Activated CD4-positive, CD25-positive, alpha-beta regulatory T cell (primary cell): ENCODE measurements at regions not wholly inside any gene's neighbourhood (a gene's known extent, or its start where the extent isn't known, plus 50 kb on each side); places are given as distances from the start of the nearest gene placed in this dataset.

Experiments used
- DNase-seq, 4 experiments: peaks; one replicate each; lab custom pipeline; 2025; lab: John Stamatoyannopoulos, UW

DNA sequence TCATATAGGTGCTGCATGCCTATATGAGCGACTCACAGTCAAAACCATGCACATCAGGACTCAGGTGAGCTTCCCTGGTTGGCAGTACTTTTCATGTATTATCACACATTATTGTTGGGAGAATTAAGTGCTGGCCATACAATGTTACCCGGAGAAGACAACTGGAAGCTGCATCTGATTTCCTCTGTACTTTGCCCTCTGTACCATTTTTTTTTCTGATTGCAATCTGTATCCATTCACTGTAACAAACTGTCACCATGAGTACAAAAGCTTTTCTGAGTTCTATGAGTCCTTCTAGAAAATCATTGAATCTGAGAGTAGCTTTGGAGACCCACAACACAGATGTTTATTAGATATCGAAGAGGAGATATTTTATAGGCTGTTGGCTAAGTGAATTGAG, 651.0 kb downstream of the NR2F1-AS1 start:
- no peak for DNase-seq

DNA sequence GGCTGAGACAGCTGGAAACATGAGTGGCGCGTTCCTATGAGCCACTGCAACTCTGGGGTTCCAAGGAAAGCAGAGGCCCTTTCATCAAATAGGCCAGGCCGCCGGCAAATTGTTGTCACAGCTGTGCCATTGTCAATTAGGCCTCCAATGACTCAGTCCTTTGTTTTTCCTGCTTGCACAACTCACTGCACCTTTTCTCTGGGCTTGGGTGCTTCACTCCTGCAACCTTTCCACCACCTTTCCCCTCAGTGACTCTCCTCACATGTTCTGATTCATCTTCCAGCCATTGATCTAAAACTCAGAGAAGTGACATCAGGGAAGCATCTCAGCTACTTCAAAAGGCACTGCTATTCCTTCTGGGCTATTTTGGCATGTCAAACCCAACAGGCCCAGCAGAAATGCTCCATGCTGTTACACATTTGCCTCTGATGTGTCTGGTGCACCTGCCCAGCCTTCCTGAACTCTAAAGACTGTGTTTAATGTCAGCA, 653.7 kb downstream of the NR2F1-AS1 start:
- no peak for DNase-seq

DNA sequence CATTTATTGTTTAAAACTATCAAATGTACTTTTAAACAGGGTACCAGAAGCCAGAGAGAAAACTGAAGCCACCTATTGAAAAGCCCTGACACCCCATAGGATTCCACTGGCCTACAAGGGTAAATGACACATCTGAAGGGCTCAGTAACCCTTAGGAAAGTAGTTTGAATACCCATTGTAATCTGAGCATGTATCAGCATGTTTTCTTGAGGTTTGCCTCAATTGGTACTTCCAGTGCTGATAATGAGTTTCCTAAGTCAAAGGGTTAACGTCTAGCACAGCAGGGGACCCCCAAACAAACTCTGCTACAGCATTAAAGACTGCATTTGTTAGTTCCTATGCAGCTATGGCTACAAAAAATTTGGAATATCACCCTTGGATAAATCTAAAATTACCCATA, 657.1 kb downstream of the NR2F1-AS1 start:
- DNase-seq, result no peak

DNA sequence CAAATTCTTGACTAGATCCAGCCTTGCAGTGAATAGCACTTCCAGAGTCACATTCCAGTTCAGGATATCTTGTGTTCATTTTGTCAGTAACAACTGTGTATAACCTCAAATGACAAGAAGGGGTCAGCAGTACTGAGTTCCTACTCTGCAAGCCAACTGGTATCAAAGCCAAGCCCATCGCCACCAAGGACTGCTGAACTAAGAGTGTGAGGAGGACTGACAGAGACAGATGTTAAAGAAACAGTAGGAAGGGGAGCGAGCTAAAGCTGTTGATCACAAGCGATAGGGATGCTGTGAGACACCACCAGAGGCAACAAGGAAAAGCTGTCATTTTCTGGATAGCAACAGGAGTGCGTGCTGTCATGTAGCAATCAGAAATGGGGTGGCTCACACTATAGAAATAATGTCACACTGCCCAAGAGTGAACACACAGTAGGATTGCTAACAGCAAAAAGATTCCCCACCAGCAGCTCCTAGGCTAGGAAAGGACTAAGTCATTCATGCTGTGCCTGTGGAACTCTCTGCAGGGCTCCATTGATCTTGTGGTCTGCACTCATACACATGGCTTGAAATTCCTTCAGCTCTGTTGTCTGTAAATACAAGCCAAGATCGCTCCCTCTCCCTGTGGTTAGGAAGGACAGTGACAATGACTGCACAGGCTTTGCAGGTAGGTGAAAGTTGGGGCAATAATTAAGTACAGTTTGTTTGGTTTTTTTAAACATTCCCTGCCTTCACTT, 658.6 kb downstream of the NR2F1-AS1 start:
- DNase-seq, result no peak

DNA sequence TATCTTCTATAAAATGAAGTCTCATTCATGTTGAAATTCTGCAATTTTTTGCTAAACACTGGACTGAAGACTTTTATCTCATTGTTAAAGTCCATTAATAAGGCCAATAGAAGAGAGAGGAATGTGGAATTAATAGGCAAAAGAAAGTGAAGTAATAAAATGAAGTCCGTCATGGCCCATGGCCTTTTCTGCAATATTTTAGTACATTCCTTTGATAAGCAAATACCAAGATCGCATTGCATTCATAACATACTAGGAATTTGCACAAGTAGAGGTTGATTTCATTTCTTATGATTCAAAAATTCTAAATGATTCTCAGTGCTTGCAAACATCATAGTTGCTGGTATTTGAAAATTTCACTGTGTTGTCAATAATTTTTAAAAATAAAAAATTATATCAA, 664.0 kb downstream of the NR2F1-AS1 start:
- no peak for DNase-seq

DNA sequence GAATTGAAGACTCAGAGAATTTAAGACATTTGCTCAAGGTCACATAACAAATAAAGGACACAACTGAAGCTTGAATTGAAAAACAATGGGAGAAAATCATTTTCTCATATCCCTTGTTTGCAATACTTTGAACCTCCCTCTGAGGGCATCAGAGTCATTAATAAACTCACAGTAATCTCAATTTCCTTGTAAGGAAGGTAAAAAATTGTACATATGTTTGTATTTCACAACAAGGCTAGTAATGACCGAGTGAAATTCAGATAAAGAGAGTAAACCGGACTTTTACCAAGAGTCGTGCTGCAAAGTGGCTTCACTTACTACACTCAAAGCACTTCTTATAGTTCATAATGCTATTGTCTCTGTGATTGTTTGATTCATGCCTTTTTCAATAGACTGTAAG, 665.0 kb downstream of the NR2F1-AS1 start:
- no peak for DNase-seq

DNA sequence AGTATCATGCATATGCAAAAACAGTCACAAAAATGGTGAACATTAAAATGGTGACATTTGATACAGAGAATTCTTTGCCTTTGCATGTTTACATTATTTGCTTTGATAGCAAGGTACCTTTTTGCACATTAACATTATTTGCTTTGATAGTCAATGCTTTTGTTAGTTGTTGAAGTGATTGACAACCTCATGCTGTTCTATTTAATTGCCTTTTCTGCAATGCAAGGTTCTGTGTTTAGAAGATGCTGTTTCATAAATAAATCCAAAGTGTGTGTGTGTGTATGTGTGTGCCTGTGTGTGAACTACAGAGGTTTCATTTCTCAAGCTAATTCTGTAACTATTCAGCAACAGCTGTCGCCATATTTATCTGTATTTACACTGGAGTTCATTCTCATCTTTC, 668.7 kb downstream of the NR2F1-AS1 start:
- DNase-seq, result no peak

DNA sequence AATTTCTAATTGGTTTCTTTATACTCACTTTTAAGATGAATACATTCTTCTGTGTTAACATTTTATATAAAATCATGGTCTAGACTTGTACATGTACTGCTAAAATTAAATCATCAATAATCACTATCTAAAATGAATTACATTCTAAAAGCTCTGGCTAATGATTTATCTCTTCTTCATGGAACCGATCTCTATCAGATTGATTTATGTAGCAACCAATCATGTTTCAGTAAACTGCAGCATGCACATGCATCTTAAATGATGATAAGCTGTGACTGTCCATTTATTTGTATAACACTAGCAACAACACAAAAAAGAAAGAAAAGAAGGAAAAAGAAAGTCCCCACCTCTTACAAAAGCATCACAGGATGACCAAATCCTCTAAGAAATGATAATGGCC, 669.2 kb downstream of the NR2F1-AS1 start:
- no peak for DNase-seq

DNA sequence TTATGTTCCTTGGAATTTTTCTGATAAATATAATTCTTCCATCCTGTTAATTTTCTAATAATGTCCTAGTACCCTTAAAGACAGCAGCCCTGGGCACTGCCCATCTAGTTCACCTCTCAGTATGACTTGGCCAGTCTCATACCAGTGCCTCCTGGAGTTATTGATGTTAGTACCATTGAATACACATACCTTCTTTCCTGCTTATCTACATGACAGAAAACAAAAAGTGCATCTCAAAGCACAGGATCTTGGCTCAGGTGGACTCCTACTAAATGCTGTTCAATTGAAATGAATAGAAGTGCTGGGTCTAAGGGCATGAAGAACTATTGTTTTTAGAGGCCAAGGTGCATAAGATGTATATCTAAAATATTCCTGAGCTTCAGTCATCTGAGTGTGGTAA, 669.7 kb downstream of the NR2F1-AS1 start:
- no peak for DNase-seq

DNA sequence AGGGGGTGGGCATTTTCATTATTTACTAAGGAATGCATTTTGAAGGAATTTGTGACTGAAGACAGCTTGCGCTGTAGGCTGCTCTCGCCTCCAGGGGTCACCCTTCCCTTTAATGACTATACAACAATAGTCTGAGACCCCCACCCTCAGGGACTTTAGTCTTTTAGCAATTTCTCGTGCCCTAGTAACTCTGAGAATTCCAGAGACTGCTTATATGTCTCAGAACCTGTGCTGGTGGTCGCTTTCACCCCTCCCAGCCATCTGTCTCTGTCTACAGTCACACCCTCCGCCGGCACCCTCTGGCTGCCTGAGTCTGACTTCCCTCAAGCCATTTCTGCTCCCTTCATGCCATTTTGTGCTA, 671.4 kb downstream of the NR2F1-AS1 start:
- DNase-seq, result no peak

DNA sequence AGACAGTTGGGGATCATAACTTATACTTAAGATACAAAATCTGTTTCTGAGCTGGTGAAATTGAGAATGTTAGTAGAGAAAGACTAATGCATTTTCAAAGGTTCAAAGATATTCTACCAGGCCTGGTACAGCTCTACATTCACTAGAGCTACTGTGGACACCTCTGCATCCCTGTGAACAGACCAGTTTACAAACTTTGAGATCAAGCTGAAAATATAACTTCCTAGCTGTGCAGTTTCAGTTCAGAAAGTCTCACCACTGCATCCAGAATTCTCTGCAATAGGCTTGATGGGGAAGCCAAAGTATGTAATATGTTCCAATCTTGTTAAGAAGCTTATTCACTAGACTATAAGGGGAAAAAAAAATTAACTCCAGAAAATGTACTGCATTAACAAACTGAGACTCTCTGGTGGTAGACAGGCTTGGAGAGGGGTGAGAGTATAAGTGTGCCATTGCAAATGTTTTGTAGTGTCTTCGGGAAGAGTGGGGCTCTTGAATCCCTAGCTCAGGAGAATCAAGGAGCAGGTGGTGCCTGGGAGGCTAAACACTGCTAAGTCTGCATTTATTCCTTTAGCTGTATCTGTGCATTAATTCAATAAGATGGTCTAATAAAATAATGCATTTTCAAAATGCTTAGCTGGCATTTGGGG, 671.9 kb downstream of the NR2F1-AS1 start:
- no peak for DNase-seq

DNA sequence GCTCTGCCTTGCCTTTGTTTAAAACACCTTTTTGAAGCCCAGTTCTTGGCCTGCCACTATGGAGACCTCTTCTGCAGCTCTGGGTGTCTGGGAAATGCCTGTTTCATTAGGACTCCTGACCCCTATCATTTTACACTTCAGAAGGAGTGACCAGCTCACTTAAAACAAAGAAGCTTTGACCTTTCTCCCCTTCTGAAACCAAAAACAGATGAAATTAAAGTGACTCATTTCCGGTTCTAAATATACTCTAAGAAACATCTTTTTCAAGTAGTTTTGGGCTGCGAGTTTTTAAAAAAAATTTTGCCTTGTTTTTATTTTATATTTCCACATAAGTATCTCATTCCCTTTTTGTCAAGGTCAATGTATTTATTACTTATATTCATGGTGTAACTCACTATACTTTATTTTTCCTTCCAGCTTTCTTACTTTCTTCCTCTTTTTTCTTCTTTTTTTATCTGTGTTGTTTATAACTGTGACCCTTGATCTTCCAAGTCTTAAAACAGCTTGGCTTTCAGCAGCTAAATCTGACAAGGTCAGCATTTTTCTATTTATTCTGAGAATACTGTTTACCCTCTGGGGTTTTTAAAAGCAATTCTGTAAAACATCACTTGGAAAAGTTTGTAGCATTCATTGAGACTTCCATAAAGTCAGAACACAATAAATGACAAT, 672.9 kb downstream of the NR2F1-AS1 start:
- no peak for DNase-seq

DNA sequence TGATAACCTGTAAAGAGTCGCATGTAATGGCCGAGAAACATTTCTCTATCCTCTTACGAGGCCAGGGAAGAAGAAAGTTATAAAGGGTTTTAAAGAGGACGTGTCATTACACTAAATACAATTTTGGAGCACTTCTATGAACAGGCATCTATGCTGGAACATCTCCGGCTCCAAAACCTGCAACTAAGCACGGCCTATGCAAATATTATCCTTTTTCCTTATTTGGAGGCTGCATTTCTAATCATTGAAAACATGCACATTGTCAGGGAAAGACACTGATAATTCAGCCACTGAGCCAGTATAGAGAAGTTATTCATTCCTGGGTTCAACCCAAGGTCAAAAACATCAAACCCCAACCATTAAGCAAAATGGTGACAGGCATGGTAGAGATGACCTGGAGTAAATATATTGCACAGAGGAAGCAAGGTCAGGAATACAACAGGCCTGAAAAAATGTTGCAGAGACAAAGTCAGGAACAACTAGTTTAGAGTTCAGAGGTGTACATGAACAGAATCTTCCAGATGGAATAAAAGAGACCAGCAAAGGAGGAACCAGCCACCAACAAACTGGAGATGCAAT, 674.1 kb downstream of the NR2F1-AS1 start:
- DNase-seq, result no peak

DNA sequence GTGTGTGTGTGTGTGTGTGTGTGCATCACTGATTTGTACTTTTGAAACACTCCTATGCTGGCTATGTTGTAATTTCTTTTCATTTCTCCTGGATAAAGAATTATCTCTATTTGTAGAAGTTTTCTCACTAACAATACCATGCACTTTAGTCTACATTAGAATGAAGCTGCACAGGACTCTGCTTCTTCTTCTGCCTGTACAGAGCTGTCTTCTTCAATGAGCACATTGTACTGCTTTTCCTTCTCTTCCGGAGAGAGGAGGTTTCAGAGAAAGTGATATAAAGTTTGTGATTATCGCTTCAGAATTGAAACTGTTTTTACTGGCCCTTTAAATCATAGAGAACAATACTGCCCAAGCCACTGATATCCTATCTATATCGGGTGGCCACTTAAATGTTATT, 677.0 kb downstream of the NR2F1-AS1 start:
- DNase-seq, result no peak

DNA sequence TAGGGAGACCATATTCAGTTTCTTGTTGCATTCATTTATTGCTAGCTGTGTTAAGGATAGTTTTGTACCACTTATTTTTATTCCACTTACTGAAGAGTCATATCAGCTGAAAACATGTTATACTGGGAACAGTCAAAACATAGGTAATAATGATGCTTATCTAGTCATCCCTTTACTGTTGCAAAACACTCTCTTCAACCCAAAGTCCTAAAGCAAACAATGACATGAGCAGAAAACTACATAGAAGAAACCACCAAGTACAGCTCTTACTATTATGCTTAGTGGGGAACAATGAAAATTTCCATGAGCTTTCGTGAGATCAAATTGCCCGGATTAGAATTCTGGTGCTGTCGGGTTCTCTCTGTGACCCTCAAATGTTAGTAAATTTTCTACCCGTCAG, 681.4 kb downstream of the NR2F1-AS1 start:
- no peak for DNase-seq

DNA sequence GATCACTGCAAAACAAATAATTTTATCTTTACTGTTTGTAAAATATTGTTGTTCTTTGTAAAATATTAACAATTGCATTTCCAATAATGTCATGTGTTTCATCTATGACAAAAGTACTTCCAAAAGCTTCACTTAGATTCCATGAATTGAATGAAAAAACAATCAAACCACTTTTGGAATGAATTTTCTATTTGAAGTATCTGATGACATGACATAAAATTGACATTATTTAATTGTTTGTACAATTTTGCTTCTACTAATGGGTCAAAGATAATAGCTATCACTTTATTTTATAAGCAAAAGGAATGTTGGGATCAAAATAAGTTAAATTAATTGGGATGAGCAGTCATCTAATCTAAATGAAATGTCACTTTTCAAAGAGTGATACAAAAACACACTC, 684.3 kb downstream of the NR2F1-AS1 start:
- no peak for DNase-seq

DNA sequence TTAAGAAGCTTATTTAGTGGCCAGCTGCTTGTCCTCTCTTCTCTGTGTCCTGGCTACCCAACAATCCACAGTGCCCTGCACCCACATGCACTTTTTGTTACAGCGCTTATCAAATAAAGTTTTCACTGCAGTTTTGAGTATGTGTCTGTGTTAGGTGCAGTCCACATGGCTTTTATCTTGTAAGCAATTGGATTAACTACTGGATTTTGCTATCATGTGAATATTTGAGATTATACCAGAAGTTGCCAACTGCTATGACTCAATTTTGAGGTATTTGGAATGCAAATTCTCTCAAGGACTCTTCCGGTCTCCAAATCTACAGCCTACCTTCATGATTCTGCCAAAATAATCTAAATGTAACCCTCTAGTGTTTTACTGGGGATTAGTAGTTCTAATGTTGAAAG, 690.2 kb downstream of the NR2F1-AS1 start:
- DNase-seq, result no peak

DNA sequence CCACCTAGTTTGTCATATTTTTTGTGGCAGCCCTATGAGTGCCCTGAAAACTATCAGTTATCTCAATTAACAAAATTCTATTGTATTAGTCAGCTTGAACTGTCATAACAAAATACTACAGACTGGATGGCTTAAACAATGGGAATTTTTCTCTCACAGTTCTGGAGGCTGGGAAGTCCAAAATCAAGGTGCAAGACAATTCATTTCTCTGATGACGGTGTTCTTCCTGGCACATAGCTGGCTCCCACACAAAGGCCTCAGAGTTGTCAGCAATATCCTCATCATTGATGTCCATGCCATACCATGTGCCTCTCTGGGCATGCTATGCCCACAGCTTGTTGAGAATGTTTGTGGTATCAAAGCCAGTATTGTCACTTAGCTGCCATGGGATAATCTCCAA, 691.9 kb downstream of the NR2F1-AS1 start:
- no peak for DNase-seq

DNA sequence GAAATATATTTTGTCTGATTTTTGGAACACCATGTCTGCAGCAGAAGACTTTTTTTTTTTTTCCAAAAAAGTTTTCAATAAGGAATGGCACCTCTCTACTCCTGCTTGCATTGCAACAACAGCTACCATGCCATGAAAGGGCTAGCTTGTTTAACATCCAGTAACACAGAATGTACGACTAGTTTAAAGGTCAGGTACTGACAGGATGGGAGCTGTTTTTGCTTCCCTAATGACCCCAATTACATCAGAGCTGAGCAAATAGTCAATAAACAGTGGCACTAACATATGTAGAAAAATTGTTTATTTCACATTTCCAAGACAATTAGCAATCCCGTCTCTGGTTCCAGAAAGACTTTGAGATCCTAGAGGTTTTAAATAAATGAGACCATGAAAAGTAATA, 693.8 kb downstream of the NR2F1-AS1 start:
- DNase-seq, result no peak

DNA sequence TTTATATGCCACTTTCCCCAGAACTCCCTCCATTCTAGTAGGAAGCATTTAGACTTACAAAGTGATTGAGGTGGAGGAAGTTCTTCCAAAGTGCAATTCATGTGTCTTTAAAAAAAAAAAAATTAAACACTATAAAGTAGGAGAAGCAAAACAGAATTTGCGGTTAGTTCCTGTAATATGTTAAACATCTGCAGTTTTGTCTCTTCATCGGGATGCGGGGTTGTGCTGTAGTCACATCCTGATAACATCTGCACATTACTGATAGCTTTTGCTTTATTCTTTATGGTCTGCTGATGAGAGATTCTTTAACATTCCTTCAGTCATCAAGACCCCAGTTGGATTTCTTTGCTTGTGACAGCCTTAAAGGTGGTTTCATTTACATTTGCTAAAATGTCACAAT, 694.3 kb downstream of the NR2F1-AS1 start:
- no peak for DNase-seq

DNA sequence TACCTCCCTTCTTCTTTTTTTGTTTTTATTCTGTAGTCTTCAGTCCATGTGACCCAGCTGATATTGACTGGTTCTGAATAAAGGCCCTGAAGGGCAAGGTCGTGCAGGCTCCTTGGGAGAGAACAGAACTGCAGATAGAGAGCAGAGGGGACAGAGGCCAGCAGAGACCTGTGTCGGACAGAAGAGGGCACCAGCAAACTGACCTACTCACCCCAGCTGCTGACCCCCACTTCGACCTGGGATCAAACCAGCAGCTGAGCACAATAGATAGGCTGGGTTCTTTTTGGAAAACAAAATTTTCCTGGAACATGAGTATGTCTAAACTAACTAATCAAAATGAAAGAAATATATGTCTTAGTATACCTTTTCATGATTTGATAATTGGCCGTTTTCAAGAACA, 695.1 kb downstream of the NR2F1-AS1 start:
- DNase-seq, result no peak

DNA sequence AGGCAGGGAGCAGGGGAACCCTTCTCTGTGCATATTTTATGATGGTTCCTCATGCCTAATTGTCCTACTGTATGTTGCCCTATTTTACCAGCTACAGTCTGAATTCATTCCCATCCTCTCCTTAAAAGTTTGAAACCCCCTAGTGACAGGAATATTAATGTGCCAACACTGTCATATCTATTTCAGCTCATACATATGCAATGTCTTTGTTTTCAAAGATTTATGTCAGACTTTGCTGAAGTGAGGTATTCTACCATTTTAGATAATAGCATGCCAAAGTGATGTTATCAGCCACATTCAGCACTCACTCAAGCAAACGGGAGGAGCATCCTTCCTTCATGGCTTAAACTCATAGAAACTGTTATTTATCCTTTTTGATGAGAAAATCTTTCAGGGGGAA, 696.5 kb downstream of the NR2F1-AS1 start:
- DNase-seq, result no peak
